Mammary epithelial cell (primary cell): ENCODE measurements at regions not wholly inside any gene's neighbourhood (a gene's known extent, or its start where the extent isn't known, plus 50 kb on each side); places are given as distances from the start of the nearest gene placed in this dataset.

Experiments used
- EZH2 ChIP-seq: IDR thresholded peaks from 2 replicates; pipeline ENCODE4 v1.6.1; 2012; ENCODE audit warnings: low read length, inconsistent platforms, borderline replicate concordance
- TF ChIP-seq, protein P1 (sequence below), 2 donors: IDR thresholded peaks in 1 of 2; conservative IDR thresholded peaks in 1 of 2; 2 replicates each; pipeline ENCODE4 v1.5.1; 2011 to 2012; ENCODE audit warnings: inconsistent platforms in 2 of 2, low read length in 2 of 2, mild to moderate bottlenecking in 2 of 2, control low read depth in 1 of 2, low read depth in 1 of 2; ENCODE audit not compliant: insufficient read depth in 1 of 2; ENCODE audit errors: extremely low read depth in 1 of 2

DNA sequence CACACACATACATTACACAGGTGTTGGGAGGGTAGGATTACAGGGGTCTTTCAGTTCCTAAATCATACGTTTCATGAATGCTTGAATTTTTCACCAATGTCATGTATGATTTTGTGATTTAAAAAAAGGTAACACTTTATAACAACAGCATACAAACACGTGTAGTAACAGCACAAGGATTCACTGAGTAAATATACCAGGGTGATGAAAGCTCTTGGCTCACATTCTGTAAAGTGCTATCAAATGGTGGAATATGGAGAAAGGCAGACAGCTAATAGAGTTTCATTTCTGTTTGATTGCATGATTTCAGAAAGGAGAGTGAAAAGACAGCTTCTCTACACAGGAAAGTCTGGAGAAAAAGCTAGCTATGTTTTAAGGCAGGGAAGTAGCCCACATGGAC is 231.9 kb downstream of the CD83 start:
- TF ChIP-seq, protein P1, sequence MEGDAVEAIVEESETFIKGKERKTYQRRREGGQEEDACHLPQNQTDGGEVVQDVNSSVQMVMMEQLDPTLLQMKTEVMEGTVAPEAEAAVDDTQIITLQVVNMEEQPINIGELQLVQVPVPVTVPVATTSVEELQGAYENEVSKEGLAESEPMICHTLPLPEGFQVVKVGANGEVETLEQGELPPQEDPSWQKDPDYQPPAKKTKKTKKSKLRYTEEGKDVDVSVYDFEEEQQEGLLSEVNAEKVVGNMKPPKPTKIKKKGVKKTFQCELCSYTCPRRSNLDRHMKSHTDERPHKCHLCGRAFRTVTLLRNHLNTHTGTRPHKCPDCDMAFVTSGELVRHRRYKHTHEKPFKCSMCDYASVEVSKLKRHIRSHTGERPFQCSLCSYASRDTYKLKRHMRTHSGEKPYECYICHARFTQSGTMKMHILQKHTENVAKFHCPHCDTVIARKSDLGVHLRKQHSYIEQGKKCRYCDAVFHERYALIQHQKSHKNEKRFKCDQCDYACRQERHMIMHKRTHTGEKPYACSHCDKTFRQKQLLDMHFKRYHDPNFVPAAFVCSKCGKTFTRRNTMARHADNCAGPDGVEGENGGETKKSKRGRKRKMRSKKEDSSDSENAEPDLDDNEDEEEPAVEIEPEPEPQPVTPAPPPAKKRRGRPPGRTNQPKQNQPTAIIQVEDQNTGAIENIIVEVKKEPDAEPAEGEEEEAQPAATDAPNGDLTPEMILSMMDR (conservative IDR thresholded peaks at IDR 0.05 in 1 of 2, IDR thresholded peaks at IDR 0.05 in 1 of 2; ENCODE audit: extremely low read depth in 1 of 2, insufficient read depth in 1 of 2, low read depth in 1 of 2, low read length in 2 of 2), result no peak
- TF ChIP-seq EZH2, result no peak
